GM12875 (cell line): ENCODE measurements at regions not wholly inside any gene's neighbourhood (a gene's known extent, or its start where the extent isn't known, plus 50 kb on each side); places are given as distances from the start of the nearest gene placed in this dataset.

Experiments used
- H3K4me3 ChIP-seq: one replicate; pipeline ENCODE4 v1.5.1; 2011; ENCODE audit warnings: low read depth, low read length, control low read depth
- TF ChIP-seq, protein P1 (sequence below): IDR thresholded peaks from 2 replicates; pipeline ENCODE4 v1.5.1; 2011; ENCODE audit warnings: low read depth, mild to moderate bottlenecking, control low read depth, inconsistent platforms, low read length, moderate library complexity, borderline replicate concordance; ENCODE audit not compliant: insufficient read depth

- H3K4me3 ChIP-seq: no peak overlapping the region
- TF ChIP-seq, protein P1, sequence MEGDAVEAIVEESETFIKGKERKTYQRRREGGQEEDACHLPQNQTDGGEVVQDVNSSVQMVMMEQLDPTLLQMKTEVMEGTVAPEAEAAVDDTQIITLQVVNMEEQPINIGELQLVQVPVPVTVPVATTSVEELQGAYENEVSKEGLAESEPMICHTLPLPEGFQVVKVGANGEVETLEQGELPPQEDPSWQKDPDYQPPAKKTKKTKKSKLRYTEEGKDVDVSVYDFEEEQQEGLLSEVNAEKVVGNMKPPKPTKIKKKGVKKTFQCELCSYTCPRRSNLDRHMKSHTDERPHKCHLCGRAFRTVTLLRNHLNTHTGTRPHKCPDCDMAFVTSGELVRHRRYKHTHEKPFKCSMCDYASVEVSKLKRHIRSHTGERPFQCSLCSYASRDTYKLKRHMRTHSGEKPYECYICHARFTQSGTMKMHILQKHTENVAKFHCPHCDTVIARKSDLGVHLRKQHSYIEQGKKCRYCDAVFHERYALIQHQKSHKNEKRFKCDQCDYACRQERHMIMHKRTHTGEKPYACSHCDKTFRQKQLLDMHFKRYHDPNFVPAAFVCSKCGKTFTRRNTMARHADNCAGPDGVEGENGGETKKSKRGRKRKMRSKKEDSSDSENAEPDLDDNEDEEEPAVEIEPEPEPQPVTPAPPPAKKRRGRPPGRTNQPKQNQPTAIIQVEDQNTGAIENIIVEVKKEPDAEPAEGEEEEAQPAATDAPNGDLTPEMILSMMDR: no peak
These were observed 358.7 kb downstream of the SQOR start for GRCh38 chr15:45993508-45993907.

DNA sequence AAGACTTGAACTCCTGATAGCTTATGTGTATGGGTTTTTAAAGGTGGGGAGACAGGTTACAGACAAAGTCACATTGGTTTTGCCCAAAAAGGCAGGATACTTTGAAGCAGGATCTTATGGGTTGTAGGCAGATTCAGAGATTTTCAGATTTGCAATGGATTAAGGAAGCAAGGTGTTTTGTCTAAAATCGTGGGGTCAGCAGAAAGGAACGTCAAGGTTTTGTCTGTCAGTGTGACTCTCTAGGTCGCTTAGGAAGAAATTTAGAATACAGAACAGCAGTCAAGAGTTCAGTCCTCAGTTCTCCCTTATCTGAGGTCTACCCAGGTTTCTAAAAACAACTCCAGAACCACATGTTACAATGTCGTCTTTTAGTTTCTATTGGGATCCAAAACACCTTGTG, 361.0 kb downstream of the SQOR start:
- TF ChIP-seq, protein P1: no peak
- no peak overlapping the region for H3K4me3 ChIP-seq

GRCh38 chr15:46014532-46014931, 379.7 kb downstream of the SQOR start:
- TF ChIP-seq, protein P1: no peak
- no peak overlapping the region for H3K4me3 ChIP-seq

DNA sequence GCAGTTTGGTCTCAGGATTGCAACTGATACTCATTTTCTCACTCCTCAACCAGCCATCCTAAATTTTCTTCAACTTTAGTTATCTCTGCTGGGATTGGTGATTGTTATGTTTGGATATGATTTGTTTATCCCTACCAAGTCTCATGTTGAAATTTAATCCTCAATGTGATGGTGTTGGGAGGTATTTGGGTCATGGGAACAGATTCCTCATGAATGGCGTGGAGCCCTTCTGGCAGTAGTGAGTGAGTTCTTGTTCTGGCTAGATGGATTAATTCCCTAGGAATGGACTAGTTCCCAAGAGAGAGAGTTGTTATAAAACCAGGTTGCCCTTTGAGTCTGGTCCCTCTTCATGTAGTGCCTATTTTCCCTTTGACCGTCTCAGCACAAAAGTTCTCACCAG, 399.9 kb downstream of the SQOR start:
- TF ChIP-seq, protein P1: no peak
- H3K4me3 ChIP-seq: no peak overlapping the region

GRCh38 chr15:46039703-46040102, 404.9 kb downstream of the SQOR start:
- TF ChIP-seq, protein P1: no peak
- no peak overlapping the region for H3K4me3 ChIP-seq

- H3K4me3 ChIP-seq: no peak overlapping the region
- TF ChIP-seq, protein P1: no peak
These were observed 407.1 kb downstream of the SQOR start for GRCh38 chr15:46041905-46042304.

DNA sequence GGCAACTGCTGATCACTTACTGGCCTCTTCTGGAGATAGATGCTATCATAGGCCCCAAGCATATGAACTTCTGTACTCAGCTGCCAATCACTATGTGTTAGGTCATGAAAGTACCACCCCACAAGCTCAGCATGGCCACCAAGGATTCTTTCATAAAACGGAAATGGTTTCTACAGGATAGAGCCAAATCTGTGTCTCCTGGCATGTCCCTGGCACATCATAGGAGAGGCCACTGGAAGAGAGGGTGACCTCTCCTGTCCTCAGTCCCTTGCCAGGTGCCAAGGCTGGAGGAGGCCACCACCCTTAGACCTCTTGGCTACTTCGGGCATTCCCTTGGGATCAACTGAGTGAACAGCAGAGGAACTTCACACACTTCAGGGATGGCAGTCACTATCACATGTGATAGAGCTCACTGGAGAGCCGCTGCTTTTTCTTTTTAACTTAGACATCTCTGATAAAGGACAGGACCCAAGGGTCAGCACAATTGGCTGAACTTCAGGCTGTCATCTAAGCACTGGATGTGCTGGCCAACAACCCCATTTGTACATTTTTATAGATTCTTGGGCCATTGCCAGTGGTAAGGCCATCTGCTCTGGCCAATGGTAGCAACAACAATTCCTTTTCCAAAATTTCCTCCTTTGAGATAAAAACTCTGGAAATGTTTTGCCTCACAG, 425.2 kb downstream of the SQOR start:
- H3K4me3 ChIP-seq: no peak overlapping the region
- TF ChIP-seq, protein P1: no peak
